Colonic mucosa (tissue), 4 donors: ENCODE measurements at regions not wholly inside any gene's neighbourhood (a gene's known extent, or its start where the extent isn't known, plus 50 kb on each side); places are given as distances from the start of the nearest gene placed in this dataset.

ENCODE experiments used
- DNase-seq: peaks from one replicate; pipeline ENCODE4 v3.0.0-alpha.2; 2020
- H3K27ac ChIP-seq: fragments of 200-600 bp; one replicate; pipeline ENCODE4 v1.8.0; 2021
- H3K27me3 ChIP-seq: fragments of 200-600 bp; one replicate; pipeline ENCODE4 v1.8.0; 2021
- H3K36me3 ChIP-seq: fragments of 200-600 bp; one replicate; pipeline ENCODE4 v1.8.0; 2021
- H3K4me1 ChIP-seq: fragments of 200-600 bp; one replicate; pipeline ENCODE4 v1.8.0; 2021; ENCODE audit warnings: mild to moderate bottlenecking
- H3K4me3 ChIP-seq: fragments of 200-600 bp; one replicate; pipeline ENCODE4 v1.8.0; 2021
- H3K9ac ChIP-seq, 2 donors: one replicate each; pipeline ENCODE4 v1.7.0; 2013; ENCODE audit warnings: control low read depth in 2 of 2, low read depth in 2 of 2, low read length in 2 of 2
- H3K9me3 ChIP-seq: fragments of 200-600 bp; one replicate; pipeline ENCODE4 v1.8.0; 2021
- CTCF ChIP-seq: fragments of 200-600 bp; IDR thresholded peaks from one replicate; pipeline ENCODE4 v1.8.0; 2022; ENCODE audit warnings: antibody characterized with exemption, mild to moderate bottlenecking
- intact Hi-C: fragments of 100-400 bp; cut with DNase I; formaldehyde crosslinking; loops from one replicate; pipeline ENCODE4 v1.14.1; 2022
- donor health status: healthy.
- donor health status: DM: no; HTN: no; CAD: no.
- donor health status: DM: no; HTN: no; CAD: no.

- intact Hi-C loops = no loop called here
- TF ChIP-seq CTCF = no peak
Observed at GRCh38 chr9:75213765-75214164, 125.5 kb downstream of the OSTF1 start.

GRCh38 chr9:75226403-75227139 lies 138.3 kb downstream of the OSTF1 start:
- TF ChIP-seq CTCF = no peak
- H3K27me3 ChIP-seq = no peaks in the 10 kb centered on the region
- no peak for DNase-seq
- no peaks in the 10 kb centered on the region for H3K9me3 ChIP-seq
- H3K27ac ChIP-seq = no peak overlapping the region
- no peak overlapping the region for H3K4me3 ChIP-seq
- no peaks in the 10 kb centered on the region for H3K36me3 ChIP-seq
- no peak overlapping the region for H3K9ac ChIP-seq
- intact Hi-C loops = no loop called here
- no peaks in the 10 kb centered on the region for H3K4me1 ChIP-seq

More at GRCh38 chr9:75213765-75214164, 125.5 kb downstream of the OSTF1 start:
- Histone ChIP-seq H3K27ac (no peak overlapping the region), H3K4me1 (no peaks in the 10 kb centered on the region), H3K9me3 (no peaks in the 10 kb centered on the region), H3K9ac (no peak overlapping the region), H3K27me3 (no peaks in the 10 kb centered on the region), H3K4me3 (no peak overlapping the region), H3K36me3 (no peaks in the 10 kb centered on the region)
- no peak for DNase-seq

GRCh38 chr9:75228893-75229292 lies 140.6 kb downstream of the OSTF1 start:
- peak; percentile 42 for DNase-seq
- Histone ChIP-seq H3K36me3 (no peaks in the 10 kb centered on the region), H3K27me3 (no peaks in the 10 kb centered on the region), H3K4me1 (no peaks in the 10 kb centered on the region), H3K27ac (peak overlapping the region; percentile 19), H3K9ac (peak overlapping the region in 1 of 2 donors; percentile 68), H3K4me3 (no peak overlapping the region), H3K9me3 (no peaks in the 10 kb centered on the region)
- intact Hi-C loops = no loop called here
- TF ChIP-seq CTCF = no peak

- TF ChIP-seq CTCF = no peak
- intact Hi-C loops = no loop called here
- peak overlapping the region; percentile 45 for H3K27ac ChIP-seq
- H3K9ac ChIP-seq = peak overlapping the region in 1 of 2 donors; percentile 68
- no peak overlapping the region for H3K4me3 ChIP-seq
- H3K36me3 ChIP-seq = no peaks in the 10 kb centered on the region
- H3K4me1 ChIP-seq = no peaks in the 10 kb centered on the region
- no peaks in the 10 kb centered on the region for H3K27me3 ChIP-seq
- DNase-seq = peak; percentile 68
- H3K9me3 ChIP-seq = no peaks in the 10 kb centered on the region
Observed at GRCh38 chr9:75229605-75230332, 141.5 kb downstream of the OSTF1 start.

- H3K9me3 ChIP-seq = no peaks in the 10 kb centered on the region
- intact Hi-C loops = no loop called here
- no peak for DNase-seq
- H3K36me3 ChIP-seq = no peaks in the 10 kb centered on the region
- no peaks in the 10 kb centered on the region for H3K4me1 ChIP-seq
- H3K4me3 ChIP-seq = no peak overlapping the region
- H3K27me3 ChIP-seq = no peaks in the 10 kb centered on the region
- H3K9ac ChIP-seq = peak overlapping the region in 1 of 2 donors; percentile 46
- no peak for TF ChIP-seq CTCF
- peak overlapping the region; percentile 45 for H3K27ac ChIP-seq
Observed at GRCh38 chr9:75230469-75230868, 142.2 kb downstream of the OSTF1 start.
